HG03196 (cell line): ENCODE measurements at regions not wholly inside any gene's neighbourhood (a gene's known extent, or its start where the extent isn't known, plus 50 kb on each side); places are given as distances from the start of the nearest gene placed in this dataset.

Source experiments
- ATAC-seq: cut with Tn5 transposase; IDR thresholded peaks from one replicate; pipeline ENCODE4 v1.9.1; 2021; ENCODE audit not compliant: unreplicated experiment

- no peak for ATAC-seq
Observed at GRCh38 chr5:133744051-133744959, 132.0 kb upstream of the FSTL4 start.

- no peak for ATAC-seq
Observed at GRCh38 chr5:133742431-133742988, 130.2 kb upstream of the FSTL4 start.

GRCh38 chr5:133741818-133742355 lies 129.5 kb upstream of the FSTL4 start:
- ATAC-seq, result no peak

- no peak for ATAC-seq
Observed at GRCh38 chr5:133741396-133741795, 129.1 kb upstream of the FSTL4 start.

GRCh38 chr5:133739181-133739780 lies 126.9 kb upstream of the FSTL4 start:
- ATAC-seq, result no peak

- ATAC-seq, result no peak
Observed at GRCh38 chr5:133738271-133738670, 125.9 kb upstream of the FSTL4 start.

GRCh38 chr5:133736512-133736911 lies 124.2 kb upstream of the FSTL4 start:
- ATAC-seq, result no peak

- no peak for ATAC-seq
Observed at GRCh38 chr5:133735346-133735745, 123.0 kb upstream of the FSTL4 start.

- ATAC-seq, result no peak
Observed at GRCh38 chr5:133734916-133735315, 122.6 kb upstream of the FSTL4 start.

- ATAC-seq, result no peak
Observed at GRCh38 chr5:133732536-133732935, 120.2 kb upstream of the FSTL4 start.

- no peak for ATAC-seq
Observed at GRCh38 chr5:133731951-133732350, 119.6 kb upstream of the FSTL4 start.

GRCh38 chr5:133730866-133731265 lies 118.5 kb upstream of the FSTL4 start:
- no peak for ATAC-seq

- no peak for ATAC-seq
Observed at GRCh38 chr5:133730346-133730745, 118.0 kb upstream of the FSTL4 start.

GRCh38 chr5:133729800-133730199 lies 117.5 kb upstream of the FSTL4 start:
- no peak for ATAC-seq

GRCh38 chr5:133728475-133728874 lies 116.1 kb upstream of the FSTL4 start:
- no peak for ATAC-seq

- ATAC-seq, result no peak
Observed at GRCh38 chr5:133727636-133728035, 115.3 kb upstream of the FSTL4 start.

- no peak for ATAC-seq
Observed at GRCh38 chr5:133723651-133724366, 111.5 kb upstream of the FSTL4 start.

- ATAC-seq, result no peak
Observed at GRCh38 chr5:133723126-133723525, 110.8 kb upstream of the FSTL4 start.

- ATAC-seq, result no peak
Observed at GRCh38 chr5:133721365-133721764, 109.0 kb upstream of the FSTL4 start.

GRCh38 chr5:133718457-133718856 lies 106.1 kb upstream of the FSTL4 start:
- ATAC-seq, result no peak

- ATAC-seq, result no peak
Observed at GRCh38 chr5:133716532-133717183, 104.3 kb upstream of the FSTL4 start.
